ENCODE measurements at regions not wholly inside any gene's neighbourhood (a gene's known extent, or its start where the extent isn't known, plus 50 kb on each side); places are given as distances from the start of the nearest gene placed in this dataset.

DNA sequence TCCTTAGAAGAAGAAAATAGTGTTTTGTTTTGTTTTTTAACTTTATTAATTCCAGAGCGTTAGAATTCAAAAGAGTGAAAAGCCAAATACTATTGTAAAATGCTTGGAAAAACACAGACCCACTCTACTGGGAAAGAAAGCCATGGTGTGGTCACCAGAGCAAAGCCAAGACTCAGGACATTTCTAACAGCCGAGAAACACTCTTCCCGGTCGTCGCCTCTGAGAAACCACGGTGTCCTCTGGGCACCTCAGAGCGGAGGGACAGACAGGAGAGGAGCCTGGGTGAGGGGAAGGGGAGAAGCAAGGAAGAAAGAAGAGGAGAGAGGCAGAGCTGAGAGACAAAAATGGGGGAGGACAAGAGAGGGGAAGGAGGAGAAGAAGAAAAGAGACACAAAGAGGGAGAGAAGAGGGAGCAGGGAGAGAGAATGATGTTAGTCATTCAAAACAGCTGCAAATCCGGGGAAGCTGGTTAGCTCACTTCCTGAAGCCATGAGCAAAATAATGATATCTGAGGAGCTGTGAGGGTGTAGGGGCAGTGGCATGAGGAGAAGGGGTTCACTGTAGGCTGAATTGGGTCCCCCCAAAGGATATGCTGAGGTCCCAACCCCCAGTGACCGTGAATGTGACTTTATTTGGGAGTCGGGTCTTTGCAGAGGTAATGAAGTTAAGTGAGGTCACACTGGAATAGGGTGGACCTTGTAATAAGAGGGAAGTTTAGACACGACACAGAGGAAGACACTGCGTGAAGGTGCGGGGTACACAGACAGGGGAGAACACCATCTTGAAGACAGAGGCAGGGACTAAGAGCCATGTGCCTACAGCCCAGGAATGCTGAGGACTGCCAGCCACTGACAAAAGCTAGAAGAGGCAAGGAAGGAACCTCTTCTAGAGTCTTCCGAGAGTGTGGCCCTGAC is 58.2 kb upstream of the DMRTB1 start:
- TF ChIP-seq EP300 (IDR thresholded peaks at IDR 0.05) (no peak), CTCF (IDR thresholded peaks at IDR 0.05) (no peak), POLR2A (IDR thresholded peaks at IDR 0.05) (no peak)
- 79 to 83% (median 83%) methylated on average over 14 of the region's 14 CpGs for WGBS, 3 donors
- no peaks in the 10 kb centered on the region for H3K9me3 ChIP-seq
- no peaks in the 10 kb centered on the region for H3K36me3 ChIP-seq
- no peak overlapping the region for H3K4me3 ChIP-seq
- peak in 1 of 5 donors; percentile 1 for DNase-seq
- H3K27ac ChIP-seq, result no peak overlapping the region
- intact Hi-C loops (cut with DNase I), result no loop called here
- no peaks in the 10 kb centered on the region for H3K4me1 ChIP-seq (ENCODE audit: insufficient read depth)
- H3K27me3 ChIP-seq, result no peaks in the 10 kb centered on the region

DNA sequence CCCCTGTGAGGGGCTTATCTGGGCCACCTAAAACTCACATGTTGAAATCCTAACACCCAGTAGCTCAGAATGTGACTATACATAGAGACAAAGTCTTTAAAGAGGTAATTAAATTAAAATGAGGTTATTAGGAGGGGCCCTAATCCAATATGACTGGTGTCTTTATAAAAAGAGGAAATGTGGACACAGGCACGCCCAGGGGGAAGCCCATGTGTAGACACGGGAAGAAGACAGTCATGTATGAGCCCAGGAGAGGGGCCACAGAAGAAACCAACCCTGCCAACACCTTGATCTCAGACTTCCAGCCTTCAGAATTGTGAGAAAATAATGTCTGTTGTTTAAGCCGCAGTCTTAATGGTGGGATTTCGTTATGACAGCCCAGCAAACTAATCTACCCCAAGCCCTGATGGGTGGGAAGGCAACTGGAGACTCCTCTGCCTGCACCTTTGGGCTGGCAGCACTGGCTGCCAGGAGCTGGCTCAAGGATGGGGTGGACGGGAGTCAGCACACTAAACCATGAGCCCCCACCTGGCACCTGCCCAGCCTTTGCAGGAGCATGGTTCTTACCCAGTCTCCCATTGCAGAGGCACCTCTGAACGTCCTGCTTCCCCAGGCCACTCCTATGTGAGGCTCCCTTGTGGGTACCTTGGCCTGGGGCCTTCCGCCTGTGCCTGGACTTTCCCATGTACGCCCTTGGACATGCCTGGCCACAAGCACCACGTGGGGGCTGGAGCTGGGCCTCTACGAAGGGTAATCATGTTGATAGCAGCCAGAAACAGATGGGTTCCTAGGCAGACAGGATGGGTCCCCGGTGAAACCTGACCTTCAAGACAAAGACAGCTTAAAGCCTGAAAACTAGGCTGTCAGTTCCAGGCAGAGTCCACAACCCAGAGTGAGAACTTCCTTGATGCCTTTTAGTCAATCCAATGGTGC is 57.1 kb upstream of the DMRTB1 start:
- intact Hi-C loops (cut with DNase I), result no loop called here
- DNase-seq, result no peak
- 64 to 72% (median 69%) methylated on average over 11 of the region's 11 CpGs for WGBS, 3 donors
- H3K27ac ChIP-seq, result no peak overlapping the region
- no peaks in the 10 kb centered on the region for H3K4me1 ChIP-seq (ENCODE audit: insufficient read depth)
- H3K4me3 ChIP-seq, result no peak overlapping the region
- TF ChIP-seq POLR2A (IDR thresholded peaks at IDR 0.05) (no peak), CTCF (IDR thresholded peaks at IDR 0.05) (no peak), EP300 (IDR thresholded peaks at IDR 0.05) (no peak)
- no peaks in the 10 kb centered on the region for H3K27me3 ChIP-seq
- H3K36me3 ChIP-seq, result no peaks in the 10 kb centered on the region
- H3K9me3 ChIP-seq, result no peaks in the 10 kb centered on the region

GRCh38 chr1:53402891-53403655 is 56.1 kb upstream of the DMRTB1 start:
- Histone ChIP-seq H3K27me3 (no peaks in the 10 kb centered on the region), H3K4me1 (ENCODE audit: insufficient read depth) (no peaks in the 10 kb centered on the region), H3K4me3 (no peak overlapping the region), H3K36me3 (no peaks in the 10 kb centered on the region), H3K9me3 (no peaks in the 10 kb centered on the region), H3K27ac (no peak overlapping the region)
- DNase-seq, result no peak
- intact Hi-C loops (cut with DNase I), result no loop called here
- WGBS, 3 donors, result 89 to 90% (median 89%) methylated on average over 7 to 10 of the region's 10 CpGs
- TF ChIP-seq POLR2A (IDR thresholded peaks at IDR 0.05), result no peak
- TF ChIP-seq CTCF (IDR thresholded peaks at IDR 0.05), result no peak
- no peak for TF ChIP-seq EP300 (IDR thresholded peaks at IDR 0.05)

DNA sequence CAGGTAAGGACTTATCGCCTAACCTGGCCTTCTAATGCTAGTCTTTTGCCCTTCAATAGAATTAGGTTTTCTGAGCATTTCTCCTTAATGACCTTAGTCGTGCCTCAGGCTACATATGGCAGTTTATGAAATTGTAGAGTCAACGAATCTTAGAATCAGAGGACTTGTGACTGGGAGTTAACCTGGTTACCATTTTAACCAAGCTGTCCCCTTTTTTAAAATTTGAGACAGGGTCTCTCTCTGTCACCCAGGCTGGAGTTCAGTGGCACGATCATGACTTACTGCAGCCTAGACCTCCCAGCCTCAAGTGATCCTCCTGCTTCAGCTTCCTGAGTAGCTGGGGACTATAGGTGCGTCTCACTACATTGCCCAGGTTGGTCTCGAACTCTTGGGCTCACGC is 53.5 kb upstream of the DMRTB1 start:
- DNase-seq, result no peak
- H3K4me3 ChIP-seq, result no peak overlapping the region
- H3K27ac ChIP-seq, result no peak overlapping the region
- no peak for TF ChIP-seq EP300 (IDR thresholded peaks at IDR 0.05)
- TF ChIP-seq CTCF (IDR thresholded peaks at IDR 0.05), result no peak
- no peak for TF ChIP-seq POLR2A (IDR thresholded peaks at IDR 0.05)
- no peaks in the 10 kb centered on the region for H3K36me3 ChIP-seq
- intact Hi-C loops (cut with DNase I), result no loop called here
- no peaks in the 10 kb centered on the region for H3K9me3 ChIP-seq
- 85 to 92% (median 87%) methylated on average over 7 of the region's 7 CpGs for WGBS, 3 donors
- no peaks in the 10 kb centered on the region for H3K4me1 ChIP-seq (ENCODE audit: insufficient read depth)
- no peaks in the 10 kb centered on the region for H3K27me3 ChIP-seq

All from ovary (tissue), 7 donors.